Stimulated activated CD4-positive, alpha-beta T cell treated with anti-CD3 and anti-CD28 coated beads, Interleukin-1b, Interleukin-23, amount 100 ng/mL, for 1 hour (primary cell): ENCODE measurements at regions not wholly inside any gene's neighbourhood (a gene's known extent, or its start where the extent isn't known, plus 50 kb on each side); places are given as distances from the start of the nearest gene placed in this dataset.

ENCODE experiments used
- DNase-seq, 2 donors: peaks; one replicate each; pipeline ENCODE4 v3.0.0-alpha.2; 2020; ENCODE audit warnings: low read depth in 2 of 2

GRCh38 chr6:85193339-85193738 lies 256.5 kb upstream of the NT5E start:
- no peak for DNase-seq

DNA sequence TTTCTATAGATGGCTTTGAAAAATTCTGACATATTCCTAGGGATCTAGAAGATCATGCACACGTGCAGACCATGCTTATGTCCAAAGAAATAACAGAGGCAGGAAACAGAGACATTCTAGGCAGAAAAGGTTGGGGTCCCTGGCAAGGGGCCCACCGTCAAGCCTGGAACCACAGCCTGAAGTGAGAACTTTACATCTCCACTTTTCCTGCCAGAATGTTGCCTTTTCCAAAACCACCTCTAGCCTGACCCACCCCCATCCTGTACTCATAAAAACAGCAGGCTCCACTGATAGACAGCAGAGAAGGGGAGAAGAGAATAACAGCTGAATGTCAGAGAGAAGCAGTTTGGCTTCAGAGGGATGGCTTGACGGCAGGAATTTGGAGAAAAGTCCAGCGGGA lies 257.3 kb upstream of the NT5E start:
- no peak for DNase-seq

DNA sequence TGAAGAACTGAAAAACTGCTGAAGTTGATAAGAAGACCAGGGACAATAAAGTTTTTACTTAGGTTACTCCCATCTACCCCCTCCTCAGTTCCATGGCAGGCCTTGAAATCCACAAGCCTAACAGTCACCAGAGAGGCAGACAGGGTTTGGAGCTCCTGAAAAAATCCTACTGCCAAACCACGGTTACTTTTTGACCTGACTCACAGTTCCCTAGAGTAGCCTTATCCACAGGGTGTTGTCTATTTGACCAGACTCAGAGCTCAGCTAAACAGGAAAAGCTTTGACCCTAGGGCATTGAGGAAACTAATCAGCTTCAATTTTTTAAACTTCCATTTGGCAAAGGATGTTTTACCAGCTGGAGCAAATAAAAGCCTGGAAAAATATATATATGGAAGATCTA lies 257.7 kb upstream of the NT5E start:
- DNase-seq, result no peak

GRCh38 chr6:85191656-85192055 lies 258.2 kb upstream of the NT5E start:
- no peak for DNase-seq

GRCh38 chr6:85186546-85187175 lies 263.2 kb upstream of the NT5E start:
- DNase-seq, result no peak

DNA sequence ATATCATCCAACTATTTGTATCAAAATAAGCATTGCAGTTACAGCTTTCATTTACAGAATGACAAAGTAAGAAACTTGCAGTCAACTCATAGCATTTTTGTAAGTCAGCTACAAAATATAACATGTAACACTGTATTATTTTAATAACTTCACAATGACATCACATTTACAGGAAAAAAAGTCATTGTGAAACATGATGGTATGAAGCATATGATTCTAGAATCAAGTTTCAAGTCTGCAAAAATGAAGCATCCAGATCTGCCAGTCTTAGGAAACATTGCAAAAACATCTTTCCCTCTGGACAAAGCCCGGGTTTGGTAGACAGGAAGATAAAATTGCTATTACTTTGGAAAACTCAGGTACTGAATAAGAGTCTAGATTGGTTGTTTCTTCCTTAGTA lies 263.9 kb upstream of the NT5E start:
- DNase-seq, result no peak

DNA sequence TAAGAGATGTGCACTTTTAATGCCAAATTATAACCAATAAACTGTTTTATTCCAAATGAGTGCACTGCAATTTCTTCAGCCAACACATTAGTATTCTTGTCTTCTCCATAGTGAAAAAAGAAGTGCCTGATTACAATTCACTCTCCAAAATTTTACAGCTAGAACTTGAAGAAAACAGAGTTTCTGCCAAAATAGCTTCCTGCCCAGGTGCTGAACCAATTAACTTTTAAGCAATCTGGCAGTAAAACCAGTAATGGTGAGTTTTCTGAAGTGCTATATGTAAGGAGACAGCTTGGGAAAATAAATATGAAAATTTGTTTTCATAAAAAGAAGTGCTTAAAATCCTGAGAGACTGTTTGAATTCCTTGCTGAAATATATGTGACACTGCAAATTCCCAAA lies 266.0 kb upstream of the NT5E start:
- no peak for DNase-seq

GRCh38 chr6:85172705-85173104 lies 277.2 kb upstream of the NT5E start:
- DNase-seq, result no peak

DNA sequence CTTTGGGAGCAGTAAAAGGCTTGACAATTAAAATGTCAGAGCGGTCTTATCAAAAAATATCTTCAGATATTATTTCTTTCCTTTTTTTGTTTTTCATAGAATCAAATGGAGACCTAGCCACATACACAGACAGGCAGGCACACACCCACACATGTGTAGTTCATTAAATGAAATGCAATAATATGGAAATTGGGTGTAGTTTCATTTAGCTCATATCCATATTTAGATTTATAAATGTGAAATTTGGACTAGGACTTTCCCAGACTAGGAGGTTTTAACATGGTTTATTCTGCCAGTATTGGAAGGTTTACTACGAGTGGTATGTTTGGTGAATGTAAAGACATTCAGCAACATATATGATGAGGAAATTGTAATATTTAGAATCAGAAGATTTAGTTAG lies 277.7 kb upstream of the NT5E start:
- no peak for DNase-seq

DNA sequence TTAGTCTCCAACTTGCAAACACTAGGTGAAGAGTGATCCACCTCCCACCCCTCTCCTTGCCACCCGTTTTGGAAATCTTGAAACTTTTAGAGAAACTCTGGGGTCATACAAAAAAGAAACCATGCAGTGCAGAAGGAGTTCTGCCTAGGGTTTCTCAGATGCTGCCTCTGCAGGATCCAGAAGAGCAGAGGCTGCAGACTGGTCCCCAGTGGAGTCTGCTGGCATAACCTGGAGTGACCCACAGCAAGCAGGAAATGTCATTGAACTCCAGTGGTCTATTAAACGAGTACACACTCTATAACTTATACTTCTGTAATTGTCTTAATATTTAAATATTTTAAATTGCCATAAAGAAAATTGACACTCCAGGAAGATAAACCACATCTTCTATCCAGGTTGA lies 280.7 kb upstream of the NT5E start:
- no peak for DNase-seq

- no peak for DNase-seq
Observed at GRCh38 chr6:85168146-85168545, 281.7 kb upstream of the NT5E start.

DNA sequence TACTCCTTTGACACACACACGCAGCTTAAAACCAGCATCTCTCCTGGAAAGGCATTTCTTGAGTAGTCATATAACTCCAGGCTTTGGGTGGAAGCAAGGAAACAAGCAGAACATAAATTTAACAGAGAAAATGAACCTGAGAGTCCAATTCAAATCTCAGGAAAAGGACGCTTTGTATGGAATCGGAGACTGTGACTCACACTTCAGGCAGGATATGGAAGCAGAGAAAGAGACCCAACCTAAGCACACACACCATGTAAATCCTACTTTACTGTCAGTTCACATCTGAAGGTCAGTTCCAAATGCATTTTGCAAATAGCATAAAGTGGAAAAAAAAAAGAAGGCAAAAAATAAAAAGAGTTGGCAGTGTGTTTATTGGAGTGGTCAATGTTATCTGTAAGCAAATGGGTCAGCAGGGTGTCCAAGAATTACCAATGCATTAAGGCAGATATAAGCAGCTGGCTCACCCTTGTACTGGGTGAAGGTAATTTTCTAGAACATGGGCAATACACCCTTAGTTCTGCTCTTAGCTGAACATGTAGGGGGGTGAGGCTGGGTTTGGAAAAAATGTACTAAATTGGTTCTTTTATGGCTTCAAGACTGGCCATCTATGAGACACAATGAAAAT lies 283.7 kb upstream of the NT5E start:
- DNase-seq, result no peak

- DNase-seq, result no peak
Observed at GRCh38 chr6:85163156-85164080, 286.5 kb upstream of the NT5E start.

DNA sequence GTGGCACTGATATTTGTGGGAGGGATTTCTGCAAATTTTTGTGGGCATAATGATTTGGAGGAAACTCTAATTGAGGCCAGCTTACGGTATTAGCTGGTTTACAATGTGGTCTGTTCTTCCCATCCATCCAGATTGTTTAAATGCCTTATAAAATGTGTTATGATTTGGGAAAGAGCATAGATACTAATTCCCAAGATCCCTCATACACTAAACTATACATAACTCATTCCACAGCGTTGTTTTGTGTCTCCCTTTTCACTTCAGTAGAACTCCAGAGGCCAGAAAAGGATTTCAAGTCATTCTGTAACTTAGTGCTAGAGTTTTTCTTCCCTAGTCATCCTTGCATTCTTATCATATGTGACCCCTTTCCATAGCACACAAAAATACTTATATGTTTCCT lies 292.6 kb upstream of the NT5E start:
- DNase-seq, result no peak

DNA sequence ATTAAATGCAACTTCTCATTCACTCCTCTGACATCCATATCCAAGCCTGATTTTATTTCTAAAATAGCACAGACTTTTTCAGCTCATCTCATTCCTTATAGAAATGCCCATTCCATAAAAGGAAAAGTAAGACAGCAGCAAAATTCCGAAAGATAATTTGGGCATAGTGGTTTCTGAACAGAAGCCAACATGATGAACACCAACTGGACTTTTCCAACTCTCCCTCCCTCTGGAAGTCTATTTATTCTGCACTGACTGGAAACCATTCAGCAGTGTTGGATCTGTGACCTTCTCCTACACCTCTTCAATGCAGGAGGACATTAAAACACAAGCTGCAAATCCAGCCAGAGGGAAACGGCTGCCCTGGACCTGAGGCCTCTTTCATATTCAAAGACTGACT lies 306.2 kb upstream of the NT5E start:
- no peak for DNase-seq

GRCh38 chr6:85137865-85138264 lies 312.0 kb upstream of the NT5E start:
- DNase-seq, result no peak

- DNase-seq, result no peak
Observed at GRCh38 chr6:85136310-85136709, 313.6 kb upstream of the NT5E start.

GRCh38 chr6:85135376-85136094 lies 314.3 kb upstream of the NT5E start:
- no peak for DNase-seq

GRCh38 chr6:85134172-85134571 lies 315.7 kb upstream of the NT5E start:
- DNase-seq, result no peak

DNA sequence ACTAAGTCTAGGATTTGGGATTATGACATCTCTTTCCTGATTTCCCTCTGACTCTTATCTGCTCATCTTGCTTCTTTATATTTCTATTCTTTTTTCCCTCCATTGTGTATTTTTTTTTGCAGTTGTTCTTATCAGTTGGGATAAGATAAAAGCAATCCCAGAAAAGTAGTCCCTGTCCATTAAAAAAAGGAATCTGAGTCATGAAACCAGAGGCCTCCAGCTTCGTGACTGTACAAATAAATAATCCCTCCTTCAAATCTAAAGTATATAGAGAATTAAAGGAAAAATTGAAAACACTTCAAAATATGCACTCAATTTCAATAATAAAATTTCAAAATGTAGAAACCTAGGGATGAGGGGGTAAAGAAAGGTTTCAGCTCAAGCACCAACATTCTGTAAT lies 317.8 kb upstream of the NT5E start:
- DNase-seq, result no peak

GRCh38 chr6:85130743-85131142 lies 319.1 kb upstream of the NT5E start:
- DNase-seq, result no peak

- no peak for DNase-seq
Observed at GRCh38 chr6:85129881-85130280, 320.0 kb upstream of the NT5E start.
